Anterior cingulate cortex (tissue), 58 donors: ENCODE measurements at regions not wholly inside any gene's neighbourhood (a gene's known extent, or its start where the extent isn't known, plus 50 kb on each side); places are given as distances from the start of the nearest gene placed in this dataset.
A peak's percentile ranks its signal among the peaks of the same experiment; 100 is the strongest.
"Not testable (repeated sequence)": the region's sequence is repeated elsewhere in the genome, so short reads cannot be mapped to it uniquely, and the experiment has no call there.

ENCODE experiments used
- DNase-seq, 58 donors: peaks; one replicate each; lab custom pipeline; 2025; lab: John Stamatoyannopoulos, UW

GRCh38 chr16:9014389-9014788, 50.7 kb upstream of the USP7 start:
- DNase-seq, result no peak

GRCh38 chr16:9015489-9015888, 51.8 kb upstream of the USP7 start:
- DNase-seq, result no peak

- not testable (repeated sequence) for DNase-seq
These were observed 52.3 kb upstream of the USP7 start for GRCh38 chr16:9016005-9016404.

- peak in 22 of 58 donors; percentile 4 to 69 (median 23) for DNase-seq
These were observed 53.1 kb upstream of the USP7 start for GRCh38 chr16:9016824-9017223.

- no peak for DNase-seq
These were observed 63.5 kb upstream of the USP7 start for GRCh38 chr16:9027070-9027799.

- DNase-seq, result not testable (repeated sequence)
These were observed 63.0 kb upstream of the HAPSTR1 start for GRCh38 chr16:9028491-9028890.

GRCh38 chr16:9031107-9031506, 60.3 kb upstream of the HAPSTR1 start:
- DNase-seq, result no peak

GRCh38 chr16:9033125-9033830, 58.2 kb upstream of the HAPSTR1 start:
- DNase-seq, result peak in 21 of 58 donors; percentile 0 to 41 (median 9)

GRCh38 chr16:9034056-9034455, 57.4 kb upstream of the HAPSTR1 start:
- DNase-seq, result no peak

- peak in 1 of 58 donors; percentile 7 for DNase-seq
These were observed 55.4 kb upstream of the HAPSTR1 start for GRCh38 chr16:9035996-9036395.

GRCh38 chr16:9039210-9039609, 52.2 kb upstream of the HAPSTR1 start:
- no peak for DNase-seq

- no peak for DNase-seq
These were observed 50.5 kb upstream of the HAPSTR1 start for GRCh38 chr16:9040800-9041412.
